ENCODE measurements at regions not wholly inside any gene's neighbourhood (a gene's known extent, or its start where the extent isn't known, plus 50 kb on each side); places are given as distances from the start of the nearest gene placed in this dataset.

GRCh38 chr1:194214735-194215134 lies 1028.3 kb upstream of the B3GALT2 start:
- no peak for FAIRE-seq
- WGBS (ENCODE audit: missing lambda C conversion rate) = 44% methylated on average over 3 of the region's 3 CpGs
- no peak for ATAC-seq

DNA sequence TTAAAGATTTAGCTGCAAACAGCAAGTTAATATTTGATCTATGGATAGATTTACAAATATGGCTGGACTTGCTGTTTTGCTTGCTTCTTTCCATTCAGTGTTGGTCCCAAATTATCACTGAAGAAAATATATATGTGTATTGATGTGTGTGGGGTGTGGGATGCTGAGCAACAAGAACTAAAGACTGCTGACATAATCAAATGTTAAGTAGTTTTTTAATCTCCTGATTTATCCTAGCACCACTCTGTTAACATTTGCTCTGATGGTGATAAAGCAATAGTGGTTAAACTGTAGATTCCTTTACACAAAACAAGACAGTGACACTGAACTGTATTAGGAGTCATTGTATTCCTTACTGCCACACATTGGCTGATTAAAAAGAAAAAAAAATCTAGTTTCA lies 1023.5 kb upstream of the B3GALT2 start:
- Histone ChIP-seq H3K4me1 (no peaks in the 10 kb centered on the region), H3K4me3 (no peak overlapping the region), H3K27ac (no peak overlapping the region), H3K4me2 (no peak overlapping the region), H3K9me3 (no peaks in the 10 kb centered on the region)
- POLR2A ChIA-PET = no interaction called here
- CTCF ChIA-PET = interaction anchor here (0.6 kb wide), 1 partner anchor 8 kb away, joined by 4 read pairs; no protein-coding TSS in a partner anchor
- no peak for DNase-seq (ENCODE audit: low read depth in 1 of 2, low spot score in 1 of 2)
- ATAC-seq = no peak
- FAIRE-seq = no peak
- peak; percentile 52 for TF ChIP-seq MAFK (IDR thresholded peaks at IDR 0.05; ENCODE audit: partially characterized antibody)
- no peak for TF ChIP-seq KDM5A (IDR thresholded peaks at IDR 0.05)
- no peak for TF ChIP-seq RNF2 (IDR thresholded peaks at IDR 0.05; ENCODE audit: borderline replicate concordance, low read depth)
- TF ChIP-seq MYC (IDR thresholded peaks at IDR 0.05; ENCODE audit: borderline replicate concordance, low read length) = no peak
- no peak for TF ChIP-seq EHF (CRISPR knock-in tag; IDR thresholded peaks at IDR 0.05)

More at GRCh38 chr1:194214735-194215134, 1028.3 kb upstream of the B3GALT2 start:
- TF ChIP-seq TFCP2L1 (CRISPR knock-in tag; IDR thresholded peaks at IDR 0.05) (no peak), CEBPB (IDR thresholded peaks at IDR 0.05) (no peak), NPAS2 (CRISPR knock-in tag; IDR thresholded peaks at IDR 0.05; ENCODE audit: borderline replicate concordance) (no peak), SREBF2 (IDR thresholded peaks at IDR 0.05) (no peak), MYC (IDR thresholded peaks at IDR 0.05; ENCODE audit: borderline replicate concordance, low read length) (no peak), SMC3 (IDR thresholded peaks at IDR 0.05) (no peak), MAFK (IDR thresholded peaks at IDR 0.05; ENCODE audit: partially characterized antibody) (no peak), HES2 (IDR thresholded peaks at IDR 0.05) (no peak), HDAC2 (IDR thresholded peaks at IDR 0.05) (no peak), HEYL (CRISPR knock-in tag; IDR thresholded peaks at IDR 0.05) (no peak), KDM5A (IDR thresholded peaks at IDR 0.05) (no peak), ATOH8 (CRISPR knock-in tag; IDR thresholded peaks at IDR 0.05; ENCODE audit: low read depth) (no peak)
- TF ChIP-seq, protein P1, sequence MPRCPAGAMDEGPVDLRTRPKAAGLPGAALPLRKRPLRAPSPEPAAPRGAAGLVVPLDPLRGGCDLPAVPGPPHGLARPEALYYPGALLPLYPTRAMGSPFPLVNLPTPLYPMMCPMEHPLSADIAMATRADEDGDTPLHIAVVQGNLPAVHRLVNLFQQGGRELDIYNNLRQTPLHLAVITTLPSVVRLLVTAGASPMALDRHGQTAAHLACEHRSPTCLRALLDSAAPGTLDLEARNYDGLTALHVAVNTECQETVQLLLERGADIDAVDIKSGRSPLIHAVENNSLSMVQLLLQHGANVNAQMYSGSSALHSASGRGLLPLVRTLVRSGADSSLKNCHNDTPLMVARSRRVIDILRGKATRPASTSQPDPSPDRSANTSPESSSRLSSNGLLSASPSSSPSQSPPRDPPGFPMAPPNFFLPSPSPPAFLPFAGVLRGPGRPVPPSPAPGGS (IDR thresholded peaks at IDR 0.05) = no peak
- TF ChIP-seq, protein P2, sequence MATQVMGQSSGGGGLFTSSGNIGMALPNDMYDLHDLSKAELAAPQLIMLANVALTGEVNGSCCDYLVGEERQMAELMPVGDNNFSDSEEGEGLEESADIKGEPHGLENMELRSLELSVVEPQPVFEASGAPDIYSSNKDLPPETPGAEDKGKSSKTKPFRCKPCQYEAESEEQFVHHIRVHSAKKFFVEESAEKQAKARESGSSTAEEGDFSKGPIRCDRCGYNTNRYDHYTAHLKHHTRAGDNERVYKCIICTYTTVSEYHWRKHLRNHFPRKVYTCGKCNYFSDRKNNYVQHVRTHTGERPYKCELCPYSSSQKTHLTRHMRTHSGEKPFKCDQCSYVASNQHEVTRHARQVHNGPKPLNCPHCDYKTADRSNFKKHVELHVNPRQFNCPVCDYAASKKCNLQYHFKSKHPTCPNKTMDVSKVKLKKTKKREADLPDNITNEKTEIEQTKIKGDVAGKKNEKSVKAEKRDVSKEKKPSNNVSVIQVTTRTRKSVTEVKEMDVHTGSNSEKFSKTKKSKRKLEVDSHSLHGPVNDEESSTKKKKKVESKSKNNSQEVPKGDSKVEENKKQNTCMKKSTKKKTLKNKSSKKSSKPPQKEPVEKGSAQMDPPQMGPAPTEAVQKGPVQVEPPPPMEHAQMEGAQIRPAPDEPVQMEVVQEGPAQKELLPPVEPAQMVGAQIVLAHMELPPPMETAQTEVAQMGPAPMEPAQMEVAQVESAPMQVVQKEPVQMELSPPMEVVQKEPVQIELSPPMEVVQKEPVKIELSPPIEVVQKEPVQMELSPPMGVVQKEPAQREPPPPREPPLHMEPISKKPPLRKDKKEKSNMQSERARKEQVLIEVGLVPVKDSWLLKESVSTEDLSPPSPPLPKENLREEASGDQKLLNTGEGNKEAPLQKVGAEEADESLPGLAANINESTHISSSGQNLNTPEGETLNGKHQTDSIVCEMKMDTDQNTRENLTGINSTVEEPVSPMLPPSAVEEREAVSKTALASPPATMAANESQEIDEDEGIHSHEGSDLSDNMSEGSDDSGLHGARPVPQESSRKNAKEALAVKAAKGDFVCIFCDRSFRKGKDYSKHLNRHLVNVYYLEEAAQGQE (IDR thresholded peaks at IDR 0.05) = no peak
- ChIA-PET CTCF (no interaction called here), POLR2A (no interaction called here)
- H3K9me3 ChIP-seq = no peaks in the 10 kb centered on the region
- H3K4me1 ChIP-seq = no peaks in the 10 kb centered on the region
- H3K4me3 ChIP-seq = no peak overlapping the region
- no peak overlapping the region for H3K4me2 ChIP-seq
- DNase-seq (ENCODE audit: low read depth in 1 of 2, low spot score in 1 of 2) = no peak
- no peak overlapping the region for H3K27ac ChIP-seq

DNA sequence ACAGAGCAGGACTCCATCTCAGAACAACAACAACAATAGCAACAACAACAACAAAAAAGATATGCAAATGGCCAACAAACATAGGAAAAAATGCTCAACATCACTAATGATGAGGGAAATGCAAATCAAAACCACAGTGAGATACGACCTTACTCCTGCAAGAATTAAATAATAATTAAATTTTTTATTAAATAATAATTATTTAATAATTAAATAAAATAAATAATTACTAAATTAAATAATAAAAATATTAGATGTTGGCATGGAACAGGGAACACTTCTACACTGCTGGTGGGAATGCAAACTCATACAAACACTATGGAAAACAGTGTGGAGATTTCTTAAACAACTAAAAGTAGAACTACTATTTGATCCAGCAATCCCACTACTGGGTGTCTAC lies 1022.3 kb upstream of the B3GALT2 start:
- WGBS (ENCODE audit: missing lambda C conversion rate) = 33% methylated on average over 1 of the region's 1 CpG
- Histone ChIP-seq H3K27ac (no peak overlapping the region), H3K9me3 (no peaks in the 10 kb centered on the region), H3K4me2 (no peak overlapping the region), H3K4me1 (no peaks in the 10 kb centered on the region), H3K4me3 (no peak overlapping the region)
- no peak for ATAC-seq
- ChIA-PET POLR2A (no interaction called here), CTCF (no interaction called here)
- DNase-seq (ENCODE audit: low read depth in 1 of 2, low spot score in 1 of 2) = no peak
- no peak for FAIRE-seq
- TF ChIP-seq RAD21 (conservative IDR thresholded peaks at IDR 0.05 in 1 of 2, IDR thresholded peaks at IDR 0.05 in 1 of 2) (no peak), PHF8 (IDR thresholded peaks at IDR 0.05; ENCODE audit: borderline replicate concordance, low read depth) (no peak)

All from A549 (cell line).